A549 (cell line): ENCODE measurements at regions not wholly inside any gene's neighbourhood (a gene's known extent, or its start where the extent isn't known, plus 50 kb on each side); places are given as distances from the start of the nearest gene placed in this dataset.

Experiments used
- ATAC-seq, 2 experiments: fragments of 200-7000 bp in 1 of 2; fragments of >200 bp in 1 of 2; cut with Nextera tagmentation in 1 of 2; cut with Tn5 transposase in 1 of 2; 3 replicates each; pipeline versions ENCODE4 v1.8.0 to v1.9.1; 2018 to 2020; ENCODE audit warnings: mild to moderate bottlenecking in 1 of 2, moderate library complexity in 1 of 2
- CTCF ChIA-PET: fragments of 300-600 bp; sonication (Branson Sonifier 250); formaldehyde crosslinking; extraction: SDS; loops from one replicate; lab custom pipeline; 2021; ENCODE audit warnings: antibody characterized with exemption, inconsistent platforms; lab: Yijun Ruan, JAX
- POLR2A ChIA-PET: fragments of 350-600 bp; formaldehyde crosslinking; extraction: SDS; loops from one replicate; lab custom pipeline; 2021; ENCODE audit warnings: antibody characterized with exemption, inconsistent platforms; lab: Yijun Ruan, JAX
- DNase-seq, 2 experiments: peaks; one replicate each; pipeline versions ENCODE4 v3.0.0 to v3.0.0-alpha.2; 2011 to 2016; ENCODE audit warnings: low read depth in 1 of 2, low spot score in 1 of 2
- FAIRE-seq: peaks from 2 replicates; lab custom pipeline; 2011; peaks lifted over from hg19 to GRCh38; lab: Jason Lieb, UNC
- H3K27ac ChIP-seq, 2 experiments: fragments of >200 bp; sonication (Bioruptor Twin); formaldehyde crosslinking; 3 replicates each; pipeline ENCODE4 v1.5.1; 2016 to 2017
- H3K4me1 ChIP-seq: fragments of >200 bp; sonication (Bioruptor Twin); formaldehyde crosslinking; 3 replicates; pipeline ENCODE4 v1.6.1; 2016
- H3K4me2 ChIP-seq: fragments of >200 bp; sonication (Bioruptor Twin); formaldehyde crosslinking; 3 replicates; pipeline ENCODE4 v1.6.1; 2016
- H3K4me3 ChIP-seq: fragments of >200 bp; sonication (Bioruptor Twin); formaldehyde crosslinking; 3 replicates; pipeline ENCODE4 v1.5.1; 2016
- H3K9me3 ChIP-seq: fragments of >200 bp; sonication (Bioruptor Twin); formaldehyde crosslinking; 3 replicates; pipeline ENCODE4 v1.6.1; 2016
- CEBPB ChIP-seq, 2 experiments: fragments of >200 bp in 1 of 2; sonication (Bioruptor Twin) in 1 of 2; formaldehyde crosslinking in 1 of 2; IDR thresholded peaks; 2 replicates each; pipeline ENCODE4 v1.6.1; 2012 to 2016
- CHD2 ChIP-seq: fragments of 150-350 bp; IDR thresholded peaks from 2 replicates; pipeline ENCODE4 v1.6.1; 2014; ENCODE audit warnings: low read length; ENCODE audit not compliant: partially characterized antibody
- EHF ChIP-seq: fragments of 250-450 bp; sonication (Bioruptor Pico); IDR thresholded peaks from 2 replicates; pipeline ENCODE4 v1.5.0; 2020; ENCODE audit warnings: mild to moderate bottlenecking
- ESRRA ChIP-seq: fragments of 150-350 bp; IDR thresholded peaks from 2 replicates; pipeline ENCODE4 v1.6.1; 2014; ENCODE audit warnings: mild to moderate bottlenecking, low read length, borderline replicate concordance
- FOSL2 ChIP-seq, 2 experiments: fragments of 450-650 bp in 1 of 2; fragments of >200 bp in 1 of 2; sonication (Bioruptor Twin) in 1 of 2; formaldehyde crosslinking; IDR thresholded peaks; 2 replicates each; pipeline versions ENCODE4 v1.5.0 to v1.6.1; 2016 to 2020; ENCODE audit warnings: mild to moderate bottlenecking in 1 of 2, moderate library complexity in 1 of 2
- HDAC2 ChIP-seq: fragments of 200-600 bp; sonication (generic); IDR thresholded peaks from 2 replicates; pipeline ENCODE4 v1.6.1; 2016
- HOXB13 ChIP-seq: fragments of 250-450 bp; sonication (Bioruptor Pico); IDR thresholded peaks from 2 replicates; pipeline ENCODE4 v1.5.0; 2020; ENCODE audit warnings: low read depth, mild to moderate bottlenecking, moderate library complexity
- KDM1A ChIP-seq: fragments of 200-600 bp; sonication (generic); IDR thresholded peaks from 2 replicates; pipeline ENCODE4 v1.6.1; 2016; ENCODE audit warnings: low read depth, mild to moderate bottlenecking
- KDM5A ChIP-seq: fragments of 200-600 bp; sonication (generic); IDR thresholded peaks from 2 replicates; pipeline ENCODE4 v1.6.1; 2016; ENCODE audit warnings: antibody characterized with exemption, mild to moderate bottlenecking
- NFE2L2 ChIP-seq: fragments of 150-350 bp; conservative IDR thresholded peaks from 2 replicates; pipeline ENCODE4 v1.6.1; 2014; ENCODE audit warnings: low read length
- POLR2A ChIP-seq: IDR thresholded peaks from 2 replicates; pipeline ENCODE4 v1.6.1; 2012; ENCODE audit warnings: mild to moderate bottlenecking, low read length
- POLR2AphosphoS2 ChIP-seq: conservative IDR thresholded peaks from 2 replicates; pipeline ENCODE4 v1.6.1; 2012; ENCODE audit warnings: low read length, improper control_type of control experiment, inconsistent platforms
- RARB ChIP-seq: fragments of 250-450 bp; sonication (Bioruptor Pico); IDR thresholded peaks from 2 replicates; pipeline ENCODE4 v1.8.0; 2021; ENCODE audit warnings: mild to moderate bottlenecking, moderate library complexity
- RCOR1 ChIP-seq: fragments of 150-350 bp; IDR thresholded peaks from 2 replicates; pipeline ENCODE4 v1.6.1; 2014; ENCODE audit warnings: antibody characterized with exemption, low read length, low read depth
- TFCP2L1 ChIP-seq: fragments of 250-450 bp; sonication (Bioruptor Pico); IDR thresholded peaks from 2 replicates; pipeline ENCODE4 v1.5.0; 2021; ENCODE audit warnings: mild to moderate bottlenecking
- TP53 ChIP-seq: fragments of 250-450 bp; sonication (Bioruptor Pico); IDR thresholded peaks from 2 replicates; pipeline ENCODE4 v1.5.0; 2021; ENCODE audit warnings: mild to moderate bottlenecking, moderate library complexity
- WGBS: methylation state at CpG from one replicate; pipeline ENCODE4 v1.1.6; 2017; ENCODE audit errors: missing lambda C conversion rate; 5-methylcytosine and 5-hydroxymethylcytosine counted together
- TF ChIP-seq, protein P1 (sequence below): IDR thresholded peaks from 2 replicates; pipeline ENCODE4 v1.6.1; 2012
- TF ChIP-seq, protein P2 (sequence below): fragments of 150-350 bp; IDR thresholded peaks from 2 replicates; pipeline ENCODE4 v1.6.1; 2014; ENCODE audit warnings: low read depth, mild to moderate bottlenecking, low read length
- TF ChIP-seq, protein P3 (sequence below): fragments of 200-600 bp; sonication (generic); IDR thresholded peaks from 2 replicates; pipeline ENCODE4 v1.6.1; 2016; ENCODE audit warnings: antibody characterized with exemption, mild to moderate bottlenecking, moderate library complexity
- TF ChIP-seq, protein P4 (sequence below): fragments of >200 bp; sonication (Bioruptor Twin); formaldehyde crosslinking; IDR thresholded peaks from 2 replicates; pipeline ENCODE4 v1.6.1; 2016

DNA sequence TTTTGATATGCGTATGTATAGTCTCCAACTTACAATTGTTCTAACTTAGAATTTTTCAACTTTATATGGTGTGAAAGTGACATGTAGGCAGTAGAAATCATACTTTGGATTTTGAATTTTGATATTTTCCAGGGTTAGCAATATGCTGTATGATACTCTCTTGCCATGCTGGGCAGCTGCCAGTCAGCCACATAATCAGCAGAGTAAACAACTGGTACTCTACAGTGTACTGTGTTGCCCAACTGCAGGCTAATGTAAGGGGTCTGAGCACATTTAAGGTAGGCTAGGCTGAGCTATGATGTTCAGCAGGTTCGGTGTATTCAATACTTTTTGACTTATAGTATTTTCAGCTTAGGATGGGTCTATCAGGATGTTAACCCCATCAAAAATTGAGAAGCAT lies 52.0 kb upstream of the RYK start:
- DNase-seq (no peak), ATAC-seq (peak in 1 of 2 experiments; percentile 53; a peak in 1 of 6 replicates)
- POLR2A ChIA-PET: no interaction called here

DNA sequence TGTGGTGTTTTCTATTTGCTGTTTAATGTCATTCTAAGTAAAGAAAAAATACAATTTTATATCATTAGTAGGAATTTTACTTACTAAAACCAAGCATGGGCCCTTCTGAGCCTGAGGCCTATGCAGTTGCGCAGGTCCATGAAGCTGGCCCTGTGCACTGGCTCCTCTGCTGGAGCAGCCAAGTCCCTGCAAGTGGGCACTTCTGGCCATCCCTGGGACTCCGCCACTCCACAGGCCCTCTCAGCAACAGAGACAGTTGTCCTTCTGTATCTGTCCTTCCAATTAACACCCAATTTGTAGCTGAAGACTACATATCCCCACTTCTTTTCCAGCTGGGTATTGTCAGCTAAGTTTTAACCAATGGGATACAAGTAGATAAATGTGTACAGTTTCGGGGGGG lies 49.9 kb upstream of the RYK start:
- CTCF ChIA-PET: interaction anchor here (1.3 to 16.1 kb wide), 4 partner anchors 54 to 181 kb away, joined by 3 to 438 read pairs (median 14); partner anchors contain the start of genes ANAPC13 and CEP63
- Histone ChIP-seq H3K9me3 (peaks cover 5% of the 10 kb centered on the region; the same call in 1 of the 3 replicates), H3K4me1 (no peaks in the 10 kb centered on the region; the same call in 2 of the 3 replicates)
- TF ChIP-seq, protein P1, sequence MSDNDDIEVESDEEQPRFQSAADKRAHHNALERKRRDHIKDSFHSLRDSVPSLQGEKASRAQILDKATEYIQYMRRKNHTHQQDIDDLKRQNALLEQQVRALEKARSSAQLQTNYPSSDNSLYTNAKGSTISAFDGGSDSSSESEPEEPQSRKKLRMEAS: no peak
- TF ChIP-seq, protein P2, sequence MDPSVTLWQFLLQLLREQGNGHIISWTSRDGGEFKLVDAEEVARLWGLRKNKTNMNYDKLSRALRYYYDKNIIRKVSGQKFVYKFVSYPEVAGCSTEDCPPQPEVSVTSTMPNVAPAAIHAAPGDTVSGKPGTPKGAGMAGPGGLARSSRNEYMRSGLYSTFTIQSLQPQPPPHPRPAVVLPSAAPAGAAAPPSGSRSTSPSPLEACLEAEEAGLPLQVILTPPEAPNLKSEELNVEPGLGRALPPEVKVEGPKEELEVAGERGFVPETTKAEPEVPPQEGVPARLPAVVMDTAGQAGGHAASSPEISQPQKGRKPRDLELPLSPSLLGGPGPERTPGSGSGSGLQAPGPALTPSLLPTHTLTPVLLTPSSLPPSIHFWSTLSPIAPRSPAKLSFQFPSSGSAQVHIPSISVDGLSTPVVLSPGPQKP: no peak
- TF ChIP-seq NFE2L2 (no peak), CEBPB (IDR thresholded peaks at IDR 0.05) (no peak), EHF (no peak), HOXB13 (no peak), TFCP2L1 (no peak)
- TF ChIP-seq, protein P3, sequence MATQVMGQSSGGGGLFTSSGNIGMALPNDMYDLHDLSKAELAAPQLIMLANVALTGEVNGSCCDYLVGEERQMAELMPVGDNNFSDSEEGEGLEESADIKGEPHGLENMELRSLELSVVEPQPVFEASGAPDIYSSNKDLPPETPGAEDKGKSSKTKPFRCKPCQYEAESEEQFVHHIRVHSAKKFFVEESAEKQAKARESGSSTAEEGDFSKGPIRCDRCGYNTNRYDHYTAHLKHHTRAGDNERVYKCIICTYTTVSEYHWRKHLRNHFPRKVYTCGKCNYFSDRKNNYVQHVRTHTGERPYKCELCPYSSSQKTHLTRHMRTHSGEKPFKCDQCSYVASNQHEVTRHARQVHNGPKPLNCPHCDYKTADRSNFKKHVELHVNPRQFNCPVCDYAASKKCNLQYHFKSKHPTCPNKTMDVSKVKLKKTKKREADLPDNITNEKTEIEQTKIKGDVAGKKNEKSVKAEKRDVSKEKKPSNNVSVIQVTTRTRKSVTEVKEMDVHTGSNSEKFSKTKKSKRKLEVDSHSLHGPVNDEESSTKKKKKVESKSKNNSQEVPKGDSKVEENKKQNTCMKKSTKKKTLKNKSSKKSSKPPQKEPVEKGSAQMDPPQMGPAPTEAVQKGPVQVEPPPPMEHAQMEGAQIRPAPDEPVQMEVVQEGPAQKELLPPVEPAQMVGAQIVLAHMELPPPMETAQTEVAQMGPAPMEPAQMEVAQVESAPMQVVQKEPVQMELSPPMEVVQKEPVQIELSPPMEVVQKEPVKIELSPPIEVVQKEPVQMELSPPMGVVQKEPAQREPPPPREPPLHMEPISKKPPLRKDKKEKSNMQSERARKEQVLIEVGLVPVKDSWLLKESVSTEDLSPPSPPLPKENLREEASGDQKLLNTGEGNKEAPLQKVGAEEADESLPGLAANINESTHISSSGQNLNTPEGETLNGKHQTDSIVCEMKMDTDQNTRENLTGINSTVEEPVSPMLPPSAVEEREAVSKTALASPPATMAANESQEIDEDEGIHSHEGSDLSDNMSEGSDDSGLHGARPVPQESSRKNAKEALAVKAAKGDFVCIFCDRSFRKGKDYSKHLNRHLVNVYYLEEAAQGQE: no peak
- TF ChIP-seq, protein P4, sequence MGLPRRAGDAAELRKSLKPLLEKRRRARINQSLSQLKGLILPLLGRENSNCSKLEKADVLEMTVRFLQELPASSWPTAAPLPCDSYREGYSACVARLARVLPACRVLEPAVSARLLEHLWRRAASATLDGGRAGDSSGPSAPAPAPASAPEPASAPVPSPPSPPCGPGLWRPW: no peak
- TF ChIP-seq, all 56 proteins: peak for 0
- no peak overlapping the region for H3K4me2 ChIP-seq
- H3K4me3 ChIP-seq: no peak overlapping the region
- DNase-seq (peak in 1 of 2 experiments; percentile 36), ATAC-seq (peak; percentile 80 to 90; a peak in 4 of 6 replicates), FAIRE-seq (no peak)
- 52% methylated on average over 3 of the region's 3 CpGs for WGBS
- H3K27ac ChIP-seq: no peak overlapping the region
- POLR2A ChIA-PET: no interaction called here

More for the DNA sequence above, 52.0 kb upstream of the RYK start:
- H3K9me3 ChIP-seq: no peaks in the 10 kb centered on the region
- TF ChIP-seq, protein P1: no peak
- TF ChIP-seq FOSL2 (IDR thresholded peaks at IDR 0.05) (no peak), FOSL2 (CRISPR knock-in tag; IDR thresholded peaks at IDR 0.05) (no peak), RARB (CRISPR knock-in tag) (no peak), KDM5A (no peak), HDAC2 (no peak), POLR2A (no peak), POLR2AphosphoS2 (no peak), KDM1A (no peak), NFE2L2 (no peak), CHD2 (no peak), ESRRA (no peak), CEBPB (IDR thresholded peaks at IDR 0.05) (no peak), TP53 (CRISPR knock-in tag) (no peak), RCOR1 (no peak)
- TF ChIP-seq, protein P3: no peak
- TF ChIP-seq, all 56 proteins: peak for 0
- H3K4me3 ChIP-seq: no peak overlapping the region
- no peak for FAIRE-seq
- 71% methylated on average over 2 of the region's 2 CpGs for WGBS
- H3K4me2 ChIP-seq: no peak overlapping the region
- CTCF ChIA-PET: interaction anchor here (0.6 to 16.1 kb wide), 6 partner anchors 25 to 372 kb away, joined by 3 to 438 read pairs (median 4); partner anchors contain the start of genes ANAPC13 and CEP63
- H3K27ac ChIP-seq: no peak overlapping the region
- no peaks in the 10 kb centered on the region; the same call in 2 of the 3 replicates for H3K4me1 ChIP-seq
